ENCODE measurements at regions not wholly inside any gene's neighbourhood (a gene's known extent, or its start where the extent isn't known, plus 50 kb on each side); places are given as distances from the start of the nearest gene placed in this dataset.

GRCh38 chr7:130970696-130971095 lies 236.7 kb upstream of the KLF14 start:
- DNase-seq = no peak

GRCh38 chr7:130971297-130971696 lies 237.3 kb upstream of the KLF14 start:
- DNase-seq = peak; percentile 90

DNA sequence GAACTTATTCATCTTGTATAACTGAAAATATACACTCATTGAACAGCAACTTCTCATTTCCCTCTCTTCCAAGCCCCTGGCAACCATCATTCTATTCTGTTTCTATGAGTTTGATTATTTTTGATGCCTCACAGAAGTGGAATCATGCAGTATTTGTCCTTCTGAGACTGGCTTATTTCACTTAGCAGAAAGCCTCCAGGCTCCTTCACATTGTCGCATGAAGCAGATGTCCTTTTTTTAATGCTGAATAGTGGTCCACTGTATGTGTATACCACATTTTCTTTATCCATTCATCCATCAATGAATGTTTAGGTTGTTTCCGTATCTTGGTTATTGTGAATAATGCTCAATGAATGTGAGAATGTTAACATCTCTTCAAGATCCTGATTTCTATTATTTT lies 238.2 kb upstream of the KLF14 start:
- no peak for DNase-seq

DNA sequence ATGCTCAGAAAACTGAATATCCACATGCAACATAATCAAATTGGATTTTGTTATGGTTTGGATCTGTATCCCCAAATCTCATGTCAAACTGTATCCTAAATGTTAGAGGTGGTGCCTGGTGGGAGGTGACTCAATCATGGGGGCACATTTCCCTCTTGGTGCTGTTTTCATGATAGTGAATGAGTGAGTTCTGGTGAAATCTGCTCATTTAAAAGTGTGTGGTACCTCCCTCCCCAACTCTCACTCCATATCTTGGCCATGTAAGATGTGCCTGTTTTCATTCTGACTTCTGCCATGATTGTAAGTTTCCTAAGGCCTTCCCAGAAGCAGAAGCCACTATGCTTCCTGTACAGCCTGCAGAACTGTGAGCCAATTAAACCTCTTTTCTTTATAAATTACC lies 239.6 kb upstream of the KLF14 start:
- DNase-seq = no peak

GRCh38 chr7:130974169-130974568 lies 240.2 kb upstream of the KLF14 start:
- DNase-seq = no peak

DNA sequence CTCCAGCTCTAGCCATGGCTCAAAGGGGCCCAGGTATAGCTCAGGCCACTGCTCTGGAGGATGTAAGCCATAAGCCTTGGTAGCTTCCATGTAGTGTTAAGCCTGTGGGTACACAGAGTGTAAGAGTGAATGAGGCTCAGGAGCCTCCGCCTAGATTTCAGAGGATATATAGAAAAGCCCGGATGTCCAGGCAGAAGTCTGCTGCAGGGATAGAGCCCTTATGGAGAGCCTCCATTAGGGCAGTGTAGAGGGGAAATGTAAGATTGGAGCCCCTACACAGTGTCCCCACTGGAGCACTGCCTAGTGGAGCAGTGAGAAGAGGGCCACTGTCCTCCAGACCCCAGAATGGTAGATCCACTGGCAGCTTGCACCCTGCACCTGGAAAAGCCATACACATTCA lies 240.8 kb upstream of the KLF14 start:
- no peak for DNase-seq

- DNase-seq = no peak
These were observed 241.7 kb upstream of the KLF14 start for GRCh38 chr7:130975731-130976130.

GRCh38 chr7:130982160-130982638 lies 248.2 kb upstream of the KLF14 start:
- DNase-seq = peak; percentile 72

GRCh38 chr7:130982651-130983050 lies 248.6 kb upstream of the KLF14 start:
- DNase-seq = no peak

DNA sequence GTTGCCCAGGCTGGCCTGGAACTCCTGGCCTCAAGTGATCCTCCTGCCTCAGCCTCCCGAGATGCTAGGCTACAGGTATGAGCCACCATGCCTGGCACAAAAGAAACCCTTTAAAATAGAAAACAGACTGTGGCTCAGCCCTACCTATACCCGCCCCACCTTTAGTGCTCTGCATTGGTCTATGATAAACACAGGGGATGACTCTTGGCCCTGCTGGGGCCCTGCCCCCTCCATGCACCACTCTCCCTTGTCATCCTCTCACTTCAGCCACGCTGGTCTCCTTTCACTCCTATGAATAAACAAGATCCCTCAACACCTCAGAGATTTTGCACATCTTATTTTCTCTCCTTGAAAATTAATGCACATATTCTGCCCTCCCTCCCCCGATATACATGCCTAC lies 251.4 kb upstream of the KLF14 start:
- no peak for DNase-seq

GRCh38 chr7:130986261-130986690 lies 252.3 kb upstream of the KLF14 start:
- no peak for DNase-seq

- no peak for DNase-seq
These were observed 253.1 kb upstream of the KLF14 start for GRCh38 chr7:130987092-130987491.

DNA sequence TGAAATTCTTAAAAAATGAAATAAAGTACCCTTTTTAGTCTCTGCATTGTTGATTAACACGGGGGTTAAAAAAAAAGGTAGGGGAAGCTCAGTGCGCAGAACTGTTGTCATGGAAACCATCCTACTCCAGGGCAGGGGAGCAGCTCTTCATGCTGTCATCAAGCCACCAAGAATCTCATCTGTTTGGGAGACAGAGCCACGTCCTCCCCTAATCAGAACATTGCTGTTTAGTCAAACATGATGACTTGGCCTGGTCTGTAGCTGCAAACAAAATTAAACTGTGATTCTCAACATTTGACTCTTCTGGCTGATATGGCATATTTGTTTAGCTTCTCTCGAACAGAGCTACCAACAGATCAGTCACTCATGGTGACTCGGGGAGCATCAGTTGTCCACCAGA lies 254.4 kb upstream of the KLF14 start:
- peak; percentile 45 for DNase-seq

- no peak for DNase-seq
These were observed 255.2 kb upstream of the KLF14 start for GRCh38 chr7:130989101-130989795.

DNA sequence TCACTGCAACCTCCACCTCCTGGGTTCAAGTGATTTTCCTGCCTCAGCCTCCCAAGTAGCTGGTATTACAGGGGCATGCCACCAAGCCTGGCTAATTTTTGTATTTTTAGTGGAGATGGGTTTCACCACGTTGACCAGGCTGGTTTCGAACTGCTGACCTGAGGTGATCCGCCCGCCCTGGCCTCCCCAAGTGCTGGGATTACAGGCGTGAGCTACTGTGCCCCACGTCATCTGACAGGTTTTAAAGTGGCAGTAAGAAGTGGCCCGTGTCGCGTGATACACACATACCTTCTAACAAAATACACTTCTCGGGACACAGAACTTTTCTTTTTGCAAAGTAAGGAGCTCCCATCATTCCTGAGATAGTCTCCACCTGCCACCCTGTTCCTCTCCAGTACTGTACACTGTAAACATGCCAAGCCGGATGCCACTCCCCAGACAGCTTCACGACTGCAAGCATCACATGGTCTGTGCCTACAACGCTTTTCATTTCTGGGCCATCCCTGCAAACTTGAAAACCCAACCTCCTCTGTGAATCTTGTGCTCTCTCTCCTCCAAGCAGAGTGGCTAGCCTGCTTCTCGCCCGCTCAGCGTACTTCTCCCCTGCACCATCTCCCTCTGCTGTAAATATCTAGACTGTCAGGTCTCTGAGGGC lies 256.3 kb upstream of the KLF14 start:
- DNase-seq = peak; percentile 43

GRCh38 chr7:130993671-130994365 lies 259.8 kb upstream of the KLF14 start:
- no peak for DNase-seq

DNA sequence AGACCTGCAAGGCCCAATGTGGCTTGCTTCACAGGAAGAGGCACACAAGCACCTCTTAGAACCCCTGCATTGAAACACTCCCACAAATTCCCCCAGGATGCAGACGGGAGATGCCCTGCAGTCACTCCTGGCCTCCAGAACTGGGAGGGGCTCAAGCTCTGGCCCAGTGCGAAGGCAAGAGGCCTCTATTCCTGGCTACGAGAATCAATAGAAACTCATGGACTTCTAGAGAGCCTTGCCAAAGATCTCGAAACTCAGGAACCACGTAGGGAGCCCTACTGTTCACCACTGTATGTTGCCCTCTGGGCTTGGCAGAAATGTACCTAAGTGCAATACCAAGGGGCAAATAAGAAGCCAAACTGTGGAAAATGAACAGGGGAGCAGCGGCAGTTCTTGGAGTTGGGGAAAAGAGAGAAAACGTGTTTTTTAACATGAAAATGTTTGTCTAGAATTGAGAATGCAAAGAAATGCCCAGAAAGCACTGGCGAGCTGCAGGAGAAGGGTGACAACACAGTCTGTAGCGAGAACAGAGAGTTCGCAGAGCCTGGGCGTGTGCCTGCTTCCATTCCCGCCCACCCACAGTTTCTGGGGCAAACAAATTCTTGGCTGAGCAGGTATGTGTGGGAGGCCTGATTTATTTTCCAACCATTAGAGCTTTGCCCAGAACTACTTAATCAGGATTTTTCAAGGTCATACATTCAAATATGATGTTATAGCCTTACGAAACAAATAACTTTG lies 260.5 kb upstream of the KLF14 start:
- DNase-seq = no peak

GRCh38 chr7:130995252-130996081 lies 261.5 kb upstream of the KLF14 start:
- DNase-seq = peak; percentile 43

GRCh38 chr7:130996205-130996832 lies 262.3 kb upstream of the KLF14 start:
- no peak for DNase-seq

DNA sequence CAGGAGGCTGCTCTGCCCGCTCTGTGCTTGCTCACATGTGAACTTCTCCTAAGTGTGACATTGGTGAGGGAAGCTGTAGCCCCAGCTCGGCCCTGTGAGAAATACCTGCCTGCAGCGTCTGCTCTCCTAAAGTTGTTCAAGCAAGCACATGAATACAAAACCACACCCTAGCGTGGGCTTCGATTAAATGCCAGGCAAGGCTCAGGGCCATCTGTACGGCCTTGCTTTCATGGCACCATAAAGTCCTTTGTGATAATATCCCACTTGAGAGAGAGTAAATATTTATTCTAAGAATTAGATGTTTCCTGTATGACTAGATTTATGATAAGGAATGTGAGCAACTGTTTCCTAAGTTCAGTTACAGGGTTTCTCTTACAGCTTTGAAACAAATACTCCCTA lies 262.8 kb upstream of the KLF14 start:
- DNase-seq = peak; percentile 68

- no peak for DNase-seq
These were observed 265.1 kb upstream of the KLF14 start for GRCh38 chr7:130998993-130999602.
